ENCODE measurements at regions not wholly inside any gene's neighbourhood (a gene's known extent, or its start where the extent isn't known, plus 50 kb on each side); places are given as distances from the start of the nearest gene placed in this dataset.
A peak's percentile ranks its signal among the peaks of the same experiment; 100 is the strongest.
"Not testable (repeated sequence)": the region's sequence is repeated elsewhere in the genome, so short reads cannot be mapped to it uniquely, and the experiment has no call there.

GRCh38 chr12:100058482-100059029 lies 73.8 kb upstream of the ANKS1B start:
- peak; percentile 94 for DNase-seq (ENCODE audit: low read depth)
- no peak overlapping the region for H3K4me3 ChIP-seq (ENCODE audit: control insufficient read depth, low read depth, low read length)
- TF ChIP-seq CTCF (conservative IDR thresholded peaks at IDR 0.05; ENCODE audit: control insufficient read depth, insufficient read depth, low read depth, low read length) = peak; percentile 56

GRCh38 chr12:100046202-100046601 lies 61.5 kb upstream of the ANKS1B start:
- not testable (repeated sequence) for DNase-seq (ENCODE audit: low read depth); H3K4me3 ChIP-seq (ENCODE audit: control insufficient read depth, low read depth, low read length)

GRCh38 chr12:100044266-100044665 lies 59.5 kb upstream of the ANKS1B start:
- TF ChIP-seq CTCF (conservative IDR thresholded peaks at IDR 0.05; ENCODE audit: control insufficient read depth, insufficient read depth, low read depth, low read length) = no peak
- no peak overlapping the region for H3K4me3 ChIP-seq (ENCODE audit: control insufficient read depth, low read depth, low read length)
- no peak for DNase-seq (ENCODE audit: low read depth)

GRCh38 chr12:100043631-100044030 lies 58.9 kb upstream of the ANKS1B start:
- TF ChIP-seq CTCF (conservative IDR thresholded peaks at IDR 0.05; ENCODE audit: control insufficient read depth, insufficient read depth, low read depth, low read length) = no peak
- no peak overlapping the region for H3K4me3 ChIP-seq (ENCODE audit: control insufficient read depth, low read depth, low read length)
- DNase-seq (ENCODE audit: low read depth) = no peak
